Activated CD4-positive, alpha-beta T cell treated with anti-CD3 and anti-CD28 coated beads, Interleukin-2, amount 50 U/mL, for 48 hours (primary cell): ENCODE measurements at regions not wholly inside any gene's neighbourhood (a gene's known extent, or its start where the extent isn't known, plus 50 kb on each side); places are given as distances from the start of the nearest gene placed in this dataset.

ENCODE experiments used
- DNase-seq, 2 experiments: peaks; one replicate each; pipeline ENCODE4 v3.0.0-alpha.2; 2020

- DNase-seq = no peak
Observed at GRCh38 chr5:54765165-54766028, 220.0 kb downstream of the ESM1 start.

GRCh38 chr5:54764102-54765090, 221.0 kb downstream of the ESM1 start:
- no peak for DNase-seq

- DNase-seq = no peak
Observed at GRCh38 chr5:54761213-54761701, 224.1 kb downstream of the ESM1 start.

GRCh38 chr5:54760182-54760935, 225.0 kb downstream of the ESM1 start:
- no peak for DNase-seq

- no peak for DNase-seq
Observed at GRCh38 chr5:54758038-54758437, 227.4 kb downstream of the ESM1 start.

- no peak for DNase-seq
Observed at GRCh38 chr5:54757541-54757940, 227.9 kb downstream of the ESM1 start.

GRCh38 chr5:54756796-54757402, 228.5 kb downstream of the ESM1 start:
- no peak for DNase-seq

GRCh38 chr5:54756301-54756700, 229.1 kb downstream of the ESM1 start:
- DNase-seq = no peak

GRCh38 chr5:54754878-54755277, 230.5 kb downstream of the ESM1 start:
- no peak for DNase-seq

- no peak for DNase-seq
Observed at GRCh38 chr5:54754420-54754819, 231.0 kb downstream of the ESM1 start.

GRCh38 chr5:54753753-54754152, 231.6 kb downstream of the ESM1 start:
- no peak for DNase-seq

- no peak for DNase-seq
Observed at GRCh38 chr5:54753034-54753433, 232.4 kb downstream of the ESM1 start.

- DNase-seq = no peak
Observed at GRCh38 chr5:54748527-54748926, 231.0 kb downstream of the SNX18 start.

- DNase-seq = no peak
Observed at GRCh38 chr5:54746777-54747398, 229.3 kb downstream of the SNX18 start.

- DNase-seq = no peak
Observed at GRCh38 chr5:54746346-54746745, 228.8 kb downstream of the SNX18 start.

GRCh38 chr5:54745599-54745998, 228.0 kb downstream of the SNX18 start:
- DNase-seq = no peak

GRCh38 chr5:54743997-54744788, 226.6 kb downstream of the SNX18 start:
- peak; percentile 22 to 46 for DNase-seq

- no peak for DNase-seq
Observed at GRCh38 chr5:54743581-54743980, 226.0 kb downstream of the SNX18 start.

GRCh38 chr5:54742417-54742891, 224.9 kb downstream of the SNX18 start:
- no peak for DNase-seq

- DNase-seq = no peak
Observed at GRCh38 chr5:54741711-54742110, 224.2 kb downstream of the SNX18 start.

GRCh38 chr5:54740141-54740540, 222.6 kb downstream of the SNX18 start:
- no peak for DNase-seq
